ENCODE measurements at regions not wholly inside any gene's neighbourhood (a gene's known extent, or its start where the extent isn't known, plus 50 kb on each side); places are given as distances from the start of the nearest gene placed in this dataset.

DNA sequence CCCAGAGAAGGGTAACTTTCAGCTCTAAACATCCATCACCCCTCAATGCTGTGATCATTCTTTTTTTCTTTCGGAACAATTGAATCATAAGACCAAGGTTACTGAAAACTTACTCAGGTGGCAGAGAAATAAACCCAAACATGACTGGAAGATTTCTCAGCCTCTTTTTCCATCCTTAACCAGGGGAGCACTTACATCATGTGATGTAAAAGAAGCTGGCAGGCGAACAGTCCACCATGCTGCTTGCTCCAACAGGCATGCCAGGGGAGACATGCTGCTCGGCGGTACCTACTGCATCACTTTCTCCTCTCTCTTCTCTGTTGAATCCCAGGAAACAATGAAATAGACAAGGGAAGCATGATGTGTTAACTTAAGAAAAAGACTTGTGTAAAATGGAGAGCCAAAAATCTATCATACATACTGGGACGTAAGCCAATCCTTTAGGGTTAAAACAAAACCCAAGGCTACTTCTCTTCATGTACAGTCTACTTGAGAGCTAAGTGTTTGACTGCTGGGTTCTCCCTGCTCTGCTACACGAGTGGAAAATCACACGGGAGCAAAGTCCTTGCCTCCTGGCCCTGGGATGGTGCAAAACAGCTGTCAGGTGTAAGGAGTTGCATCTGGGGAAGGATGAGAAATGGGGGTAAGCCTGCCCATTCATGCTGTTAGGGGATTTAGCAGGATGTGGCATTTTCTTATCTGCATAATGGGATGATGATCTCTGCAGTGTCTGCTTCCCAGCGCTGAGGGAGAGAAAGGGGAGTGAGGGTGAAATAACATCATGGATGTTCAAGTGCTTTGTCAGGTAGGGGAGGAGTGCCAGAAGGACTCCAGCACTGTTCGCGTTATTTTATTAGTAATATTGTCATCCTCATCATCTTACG, 64.3 kb upstream of the ZNF438 start:
- TF ChIP-seq EZH2 (IDR thresholded peaks at IDR 0.05; ENCODE audit: borderline replicate concordance) (no peak), EZH2phosphoT487 (IDR thresholded peaks at IDR 0.05; ENCODE audit: low read depth, severe bottlenecking, unreplicated experiment) (no peak)
- TF ChIP-seq, protein P1, sequence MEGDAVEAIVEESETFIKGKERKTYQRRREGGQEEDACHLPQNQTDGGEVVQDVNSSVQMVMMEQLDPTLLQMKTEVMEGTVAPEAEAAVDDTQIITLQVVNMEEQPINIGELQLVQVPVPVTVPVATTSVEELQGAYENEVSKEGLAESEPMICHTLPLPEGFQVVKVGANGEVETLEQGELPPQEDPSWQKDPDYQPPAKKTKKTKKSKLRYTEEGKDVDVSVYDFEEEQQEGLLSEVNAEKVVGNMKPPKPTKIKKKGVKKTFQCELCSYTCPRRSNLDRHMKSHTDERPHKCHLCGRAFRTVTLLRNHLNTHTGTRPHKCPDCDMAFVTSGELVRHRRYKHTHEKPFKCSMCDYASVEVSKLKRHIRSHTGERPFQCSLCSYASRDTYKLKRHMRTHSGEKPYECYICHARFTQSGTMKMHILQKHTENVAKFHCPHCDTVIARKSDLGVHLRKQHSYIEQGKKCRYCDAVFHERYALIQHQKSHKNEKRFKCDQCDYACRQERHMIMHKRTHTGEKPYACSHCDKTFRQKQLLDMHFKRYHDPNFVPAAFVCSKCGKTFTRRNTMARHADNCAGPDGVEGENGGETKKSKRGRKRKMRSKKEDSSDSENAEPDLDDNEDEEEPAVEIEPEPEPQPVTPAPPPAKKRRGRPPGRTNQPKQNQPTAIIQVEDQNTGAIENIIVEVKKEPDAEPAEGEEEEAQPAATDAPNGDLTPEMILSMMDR (IDR thresholded peaks at IDR 0.05; ENCODE audit: poor library complexity): no peak
